GM19397 (cell line): ENCODE measurements at regions not wholly inside any gene's neighbourhood (a gene's known extent, or its start where the extent isn't known, plus 50 kb on each side); places are given as distances from the start of the nearest gene placed in this dataset.

Experiments
- ATAC-seq: cut with Tn5 transposase; IDR thresholded peaks from one replicate; pipeline ENCODE4 v1.9.1; 2021; ENCODE audit warnings: mild to moderate bottlenecking, moderate library complexity; ENCODE audit not compliant: unreplicated experiment

GRCh38 chr12:92650228-92650822 lies 52.5 kb upstream of the PLEKHG7 start:
- ATAC-seq = no peak

DNA sequence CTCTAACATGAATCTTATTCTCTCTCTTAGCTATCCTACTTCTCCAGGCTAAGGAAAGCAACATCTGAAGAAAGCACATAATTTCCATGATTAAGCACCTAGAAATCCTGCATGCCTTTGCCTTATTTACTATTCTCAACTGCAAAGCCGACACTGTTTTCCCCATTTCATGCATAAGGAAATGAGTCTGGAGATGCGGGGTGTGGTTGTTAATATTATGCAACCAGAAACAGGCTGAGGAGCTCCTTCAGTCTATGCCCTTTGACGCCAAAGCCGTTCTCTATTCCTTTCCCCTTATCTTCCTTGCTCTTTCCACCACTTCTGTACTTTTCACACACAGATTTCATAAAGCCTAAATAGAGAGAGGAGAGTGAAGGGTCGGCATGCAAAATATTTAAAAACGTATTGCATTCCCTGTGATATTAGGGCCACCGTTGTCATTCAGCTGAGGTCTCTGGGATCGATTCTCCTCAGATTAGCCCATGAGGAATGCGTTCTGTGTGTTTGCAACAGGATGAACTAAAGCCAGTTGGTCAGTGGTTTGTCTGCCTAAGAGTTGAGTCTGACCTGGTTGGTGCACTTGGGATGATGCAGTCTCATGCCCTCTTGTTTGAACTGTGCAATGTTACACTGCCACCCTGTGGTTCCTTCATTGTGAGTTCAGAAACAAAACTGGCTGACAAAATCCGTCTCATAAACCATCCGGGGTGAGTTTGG lies 53.1 kb upstream of the PLEKHG7 start:
- ATAC-seq = no peak

GRCh38 chr12:92648242-92649031 lies 54.4 kb upstream of the PLEKHG7 start:
- ATAC-seq = no peak

GRCh38 chr12:92641291-92641690 lies 61.5 kb upstream of the PLEKHG7 start:
- ATAC-seq = no peak

DNA sequence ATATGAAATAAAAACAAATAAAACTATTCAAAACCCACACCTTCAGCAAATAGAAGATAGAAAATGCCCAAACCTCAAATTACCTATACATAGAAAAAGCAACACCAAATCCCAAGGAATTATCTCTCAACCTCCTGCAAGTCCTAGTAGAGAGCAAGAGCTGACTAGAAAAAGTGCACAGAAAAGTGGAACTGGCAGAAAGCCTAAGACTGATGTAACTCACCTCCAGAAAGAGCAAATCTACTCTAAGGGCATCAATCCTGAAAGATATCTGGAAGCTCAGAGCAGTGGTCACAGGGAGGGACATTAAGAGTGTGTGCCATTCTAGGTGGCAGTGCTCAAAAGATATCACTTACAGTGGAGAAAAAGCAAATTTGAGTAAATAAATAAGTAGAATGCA lies 62.1 kb upstream of the PLEKHG7 start:
- no peak for ATAC-seq

GRCh38 chr12:92639017-92639416 lies 63.8 kb upstream of the PLEKHG7 start:
- ATAC-seq = no peak

DNA sequence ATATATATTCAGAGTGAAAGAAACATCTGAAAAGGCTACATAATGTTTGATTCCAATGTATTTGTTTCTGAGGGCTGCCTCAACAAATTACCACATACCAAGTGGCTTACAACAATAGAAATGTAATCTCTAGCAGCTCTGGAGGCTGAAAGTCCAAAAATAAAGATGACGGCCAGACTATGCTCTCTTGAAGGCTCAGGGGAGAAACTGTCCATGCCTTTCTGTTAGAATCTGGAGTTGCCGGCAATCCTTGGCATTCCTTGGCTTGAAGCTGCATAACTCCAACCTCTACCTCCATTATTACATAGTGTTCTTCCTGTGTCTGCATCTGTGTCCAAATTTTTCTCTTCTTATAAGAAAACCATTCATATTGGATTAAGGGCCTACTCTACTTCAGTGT lies 68.1 kb upstream of the PLEKHG7 start:
- ATAC-seq = no peak

- no peak for ATAC-seq
Observed at GRCh38 chr12:92634202-92634601, 68.6 kb upstream of the PLEKHG7 start.

- ATAC-seq = no peak
Observed at GRCh38 chr12:92630968-92631367, 71.8 kb upstream of the PLEKHG7 start.

- ATAC-seq = no peak
Observed at GRCh38 chr12:92629349-92630065, 73.3 kb upstream of the PLEKHG7 start.

DNA sequence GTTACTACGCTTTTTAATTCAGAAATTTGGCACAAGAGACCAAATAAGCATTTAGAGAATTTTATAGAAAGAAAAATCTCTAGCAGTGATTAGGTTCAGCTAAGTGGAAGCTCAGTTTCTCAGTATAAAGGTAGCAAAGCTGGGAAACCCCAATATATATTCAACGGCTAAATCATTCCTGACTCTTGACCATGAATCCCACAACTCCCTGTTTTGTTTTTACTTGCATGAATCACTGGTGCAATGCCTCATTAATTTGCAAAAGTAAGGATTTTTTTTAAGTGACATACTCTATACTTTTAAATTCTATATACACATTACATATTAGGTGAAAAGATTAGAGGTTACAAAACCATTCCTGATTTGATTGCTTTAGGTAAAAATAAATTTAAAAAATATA lies 74.3 kb upstream of the PLEKHG7 start:
- ATAC-seq = no peak

- no peak for ATAC-seq
Observed at GRCh38 chr12:92627511-92627910, 75.3 kb upstream of the PLEKHG7 start.

DNA sequence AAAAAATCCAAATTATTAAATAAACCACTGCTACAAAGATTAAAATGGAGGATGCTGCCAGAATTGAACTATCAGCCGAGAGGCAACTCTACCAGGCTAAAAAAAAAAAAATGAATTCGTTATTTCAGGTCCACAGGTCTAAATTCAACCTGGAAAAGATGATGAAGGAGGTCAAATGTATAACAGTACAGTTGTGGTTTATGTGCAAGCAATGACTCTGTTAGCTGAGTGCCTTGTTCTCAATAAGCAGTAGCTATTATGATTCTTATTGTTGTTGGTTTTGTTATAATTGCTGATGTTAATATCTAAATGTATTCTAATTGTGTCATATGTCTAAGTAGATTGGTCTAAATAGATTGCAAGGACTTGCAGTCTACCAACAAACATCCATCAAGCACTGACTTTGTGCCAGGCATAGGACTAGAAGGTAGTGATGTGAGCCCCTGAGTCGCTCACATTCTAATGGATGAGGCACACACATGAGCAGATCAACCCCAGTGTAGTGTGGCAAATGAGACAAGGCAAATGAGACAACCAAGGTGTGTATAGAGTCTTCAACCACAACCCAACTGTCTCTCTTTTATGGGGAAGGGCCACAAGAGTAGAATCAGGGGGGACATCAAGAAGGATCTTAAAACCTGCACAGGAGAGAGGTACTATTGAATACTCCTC lies 77.0 kb upstream of the PLEKHG7 start:
- ATAC-seq = no peak

DNA sequence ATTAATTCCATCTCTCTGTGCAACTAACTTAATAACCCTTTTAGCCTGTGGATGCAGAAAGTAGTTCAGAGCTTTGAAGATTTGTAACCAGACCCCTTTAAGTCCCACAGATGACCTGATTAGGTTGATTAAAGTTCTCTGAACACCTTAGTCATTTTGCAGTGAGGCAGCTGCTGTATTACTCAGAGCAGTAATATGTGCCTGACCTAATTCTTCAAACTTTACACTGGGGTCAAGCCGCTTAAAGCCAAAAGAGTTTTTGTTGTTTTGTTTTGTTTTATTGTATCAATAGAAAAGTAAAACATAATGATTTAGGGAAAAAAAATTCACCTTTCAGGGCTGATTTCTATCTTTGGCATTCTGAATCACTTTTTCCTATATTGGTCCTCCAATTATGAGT lies 78.6 kb upstream of the PLEKHG7 start:
- no peak for ATAC-seq

DNA sequence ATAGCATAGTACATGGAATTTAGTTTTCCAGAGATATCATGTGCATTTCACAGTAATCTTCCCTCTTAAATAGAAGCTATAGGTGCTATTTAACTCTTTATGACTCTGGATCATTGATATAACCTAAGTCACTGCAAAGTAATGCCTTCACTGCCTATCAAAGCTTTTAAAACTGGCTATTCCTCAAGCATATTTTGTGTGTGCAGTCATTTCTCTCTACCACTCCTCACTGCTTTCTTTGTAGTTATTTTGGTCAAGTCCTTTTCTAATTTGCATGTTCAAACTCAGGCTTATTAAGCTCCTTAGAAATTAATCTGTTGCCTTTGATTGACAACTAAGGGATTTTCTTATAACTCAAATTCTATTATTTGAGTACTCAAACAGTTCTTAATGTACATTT lies 79.4 kb upstream of the PLEKHG7 start:
- ATAC-seq = no peak

GRCh38 chr12:92621833-92622232 lies 81.0 kb upstream of the PLEKHG7 start:
- ATAC-seq = no peak

DNA sequence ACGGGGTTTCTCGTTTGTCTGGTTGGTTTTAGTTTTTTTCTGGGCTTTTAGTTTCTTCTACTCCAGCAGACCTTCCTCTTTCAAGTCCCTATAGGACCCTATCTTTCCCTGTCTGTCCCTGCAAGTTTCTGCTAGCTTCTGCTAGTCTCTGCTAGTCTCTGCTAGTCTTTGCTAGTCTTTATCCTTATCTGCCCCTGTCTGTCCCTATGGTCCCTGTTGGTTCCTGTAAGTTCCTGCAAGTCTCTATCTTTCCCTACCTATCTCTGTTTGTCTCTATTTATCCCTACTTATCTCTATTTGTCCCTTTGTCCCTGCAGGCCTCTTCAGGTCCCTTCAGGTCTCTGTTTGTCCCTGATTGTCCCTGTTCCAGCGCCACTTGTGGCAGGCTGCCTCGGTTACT lies 81.5 kb upstream of the PLEKHG7 start:
- ATAC-seq = no peak

DNA sequence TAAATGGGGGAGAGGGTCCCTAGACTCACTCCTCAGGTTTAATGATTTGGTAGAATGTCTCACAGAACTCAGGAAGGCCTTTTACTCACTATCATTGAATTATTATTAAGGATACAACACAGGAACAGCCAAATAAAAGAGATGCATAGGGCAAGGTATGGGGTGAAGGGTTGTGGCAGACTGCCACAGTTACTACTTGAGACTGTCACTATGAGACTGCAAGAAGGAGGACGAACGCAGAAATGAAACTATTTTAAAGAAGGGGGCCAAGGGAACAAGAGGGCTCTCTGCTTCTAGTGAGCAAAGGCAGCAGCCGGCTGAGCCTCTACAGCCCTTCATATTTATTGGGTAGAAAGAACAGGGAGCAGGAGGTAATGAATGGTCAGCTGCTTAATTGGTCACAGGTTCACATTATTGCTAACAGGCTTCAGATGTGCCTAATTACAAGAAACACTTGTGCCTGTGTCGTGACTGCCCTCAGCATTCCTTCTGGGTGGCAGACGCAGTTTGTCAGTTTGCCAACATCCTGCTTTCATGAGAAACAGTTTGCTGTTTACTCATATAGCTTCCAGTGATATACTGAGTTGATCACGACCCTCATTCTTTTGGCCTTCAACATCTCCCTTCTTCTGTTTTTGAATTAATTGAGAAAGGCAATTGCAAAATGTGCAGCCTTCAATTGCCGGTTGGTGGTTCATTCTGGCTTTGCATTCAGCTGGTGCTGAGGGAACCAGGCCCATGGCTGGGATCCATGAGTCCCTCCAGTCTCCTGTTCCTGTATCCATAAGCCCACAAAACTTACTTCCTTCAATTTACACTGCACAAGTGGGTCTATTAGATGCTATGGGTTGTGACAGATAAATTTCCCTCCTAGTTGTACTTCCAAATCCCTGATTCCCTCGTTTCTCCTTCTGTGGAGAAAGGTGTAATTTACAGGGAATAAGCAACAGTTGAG lies 82.8 kb upstream of the PLEKHG7 start:
- ATAC-seq = no peak

DNA sequence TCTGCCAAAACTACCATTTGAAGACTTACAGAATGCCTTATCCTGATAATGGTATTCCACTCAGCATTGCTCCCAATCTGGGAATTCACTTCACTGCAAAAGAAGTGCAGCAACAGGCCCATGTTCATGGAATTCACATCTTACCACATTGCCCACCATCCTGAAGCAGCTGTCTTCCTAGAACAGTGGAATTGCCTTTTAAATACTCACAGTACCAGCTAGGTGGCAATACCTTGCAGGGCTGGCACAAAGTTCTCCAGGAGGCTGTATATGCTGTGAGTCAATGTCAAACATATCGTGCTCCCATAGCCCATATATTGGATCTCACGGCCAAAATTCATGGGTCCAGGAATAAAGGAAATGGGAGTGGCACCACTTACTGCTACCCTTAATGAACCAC lies 83.8 kb upstream of the PLEKHG7 start:
- ATAC-seq = no peak

DNA sequence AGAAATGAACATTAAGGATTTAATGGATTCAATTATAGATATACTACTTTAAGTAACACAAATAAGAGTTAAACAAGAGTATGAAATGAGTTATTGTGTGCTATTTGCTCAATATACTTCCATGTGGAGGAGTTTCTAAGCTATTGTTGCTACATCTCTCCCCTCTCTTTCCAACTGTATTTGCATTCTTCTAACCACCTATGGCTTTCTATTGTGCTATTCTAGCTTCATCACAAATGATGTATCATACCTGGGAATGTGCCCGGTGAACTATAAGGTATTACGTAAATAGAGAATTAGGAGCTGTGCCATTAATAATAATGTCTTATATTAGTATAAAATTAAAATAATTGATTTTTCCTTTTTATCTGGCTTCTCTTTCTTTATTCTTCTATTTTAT lies 87.1 kb upstream of the PLEKHG7 start:
- ATAC-seq = no peak
